ENCODE measurements at regions not wholly inside any gene's neighbourhood (a gene's known extent, or its start where the extent isn't known, plus 50 kb on each side); places are given as distances from the start of the nearest gene placed in this dataset.

GRCh38 chr11:8313504-8314090 lies 49.9 kb upstream of the LMO1 start:
- peaks cover 0 to 10% (median 0%) of the 10 kb centered on the region in 3 donors for H3K27me3 ChIP-seq
- no peaks in the 10 kb centered on the region for H3K36me3 ChIP-seq
- no peak for DNase-seq
- no peak overlapping the region for H3K4me3 ChIP-seq
- H3K4me1 ChIP-seq = peaks cover 0 to 22% (median 3%) of the 10 kb centered on the region in 4 donors
- intact Hi-C loops (cut with DNase I; ENCODE audit: low total_unique reads) = no loop called here
- TF ChIP-seq POLR2AphosphoS5 (IDR thresholded peaks at IDR 0.05) (no peak), EP300 (IDR thresholded peaks at IDR 0.05) (no peak), CTCF (IDR thresholded peaks at IDR 0.05) (no peak), POLR2A (IDR thresholded peaks at IDR 0.05) (no peak)
- no peaks in the 10 kb centered on the region for H3K9me3 ChIP-seq
- no peak overlapping the region for H3K27ac ChIP-seq
- WGBS, 5 donors = 65 to 93% (median 77%) methylated on average over 3 to 6 of the region's 6 CpGs
